Breast epithelium (tissue), 3 donors: ENCODE measurements at regions not wholly inside any gene's neighbourhood (a gene's known extent, or its start where the extent isn't known, plus 50 kb on each side); places are given as distances from the start of the nearest gene placed in this dataset.

Experiments used
- POLR2A ChIP-seq: fragments of 450-650 bp; IDR thresholded peaks from one replicate; pipeline ENCODE4 v1.6.1; 2016; ENCODE audit warnings: antibody characterized with exemption, mild to moderate bottlenecking, moderate library complexity
- POLR2AphosphoS5 ChIP-seq, 3 donors: sonication (generic); formaldehyde crosslinking; IDR thresholded peaks; one replicate each; pipeline ENCODE4 v1.6.1; 2017; ENCODE audit warnings: antibody characterized with exemption in 3 of 3
- TF ChIP-seq, protein P1 (sequence below), 3 donors: fragments of 450-650 bp; IDR thresholded peaks; one replicate each; pipeline ENCODE4 v1.5.1; 2016 to 2017; ENCODE audit warnings: antibody characterized with exemption in 3 of 3, mild to moderate bottlenecking in 3 of 3, moderate library complexity in 3 of 3

DNA sequence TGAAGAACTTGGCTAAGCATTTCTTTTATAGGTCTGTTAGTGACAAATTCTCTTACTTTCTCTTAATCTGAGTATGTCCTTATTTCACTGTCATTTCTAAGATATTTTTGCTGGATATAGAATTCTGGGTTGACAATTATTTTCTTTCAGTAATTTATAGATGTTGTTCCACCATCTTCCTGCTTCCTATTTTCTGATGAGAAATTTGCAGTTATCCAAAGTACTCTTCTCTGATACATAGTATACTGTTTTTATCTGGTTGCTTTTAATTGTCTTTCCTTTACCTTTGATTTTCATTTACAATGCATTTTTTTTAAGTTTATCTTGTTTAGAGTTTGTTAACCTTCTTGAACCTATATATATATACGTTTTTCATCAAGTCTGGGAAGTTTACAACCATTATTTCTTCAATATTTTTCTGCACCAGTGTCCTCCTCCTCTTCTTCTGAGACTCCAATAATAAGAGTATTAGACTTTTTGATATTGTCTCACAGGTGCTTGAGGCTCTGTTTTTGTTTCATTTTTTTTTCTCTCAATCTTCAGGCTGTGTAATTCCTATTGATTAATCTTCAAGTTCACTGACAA is 101.6 kb upstream of the INSIG1 start:
- no peak for TF ChIP-seq POLR2A
- TF ChIP-seq, protein P1, sequence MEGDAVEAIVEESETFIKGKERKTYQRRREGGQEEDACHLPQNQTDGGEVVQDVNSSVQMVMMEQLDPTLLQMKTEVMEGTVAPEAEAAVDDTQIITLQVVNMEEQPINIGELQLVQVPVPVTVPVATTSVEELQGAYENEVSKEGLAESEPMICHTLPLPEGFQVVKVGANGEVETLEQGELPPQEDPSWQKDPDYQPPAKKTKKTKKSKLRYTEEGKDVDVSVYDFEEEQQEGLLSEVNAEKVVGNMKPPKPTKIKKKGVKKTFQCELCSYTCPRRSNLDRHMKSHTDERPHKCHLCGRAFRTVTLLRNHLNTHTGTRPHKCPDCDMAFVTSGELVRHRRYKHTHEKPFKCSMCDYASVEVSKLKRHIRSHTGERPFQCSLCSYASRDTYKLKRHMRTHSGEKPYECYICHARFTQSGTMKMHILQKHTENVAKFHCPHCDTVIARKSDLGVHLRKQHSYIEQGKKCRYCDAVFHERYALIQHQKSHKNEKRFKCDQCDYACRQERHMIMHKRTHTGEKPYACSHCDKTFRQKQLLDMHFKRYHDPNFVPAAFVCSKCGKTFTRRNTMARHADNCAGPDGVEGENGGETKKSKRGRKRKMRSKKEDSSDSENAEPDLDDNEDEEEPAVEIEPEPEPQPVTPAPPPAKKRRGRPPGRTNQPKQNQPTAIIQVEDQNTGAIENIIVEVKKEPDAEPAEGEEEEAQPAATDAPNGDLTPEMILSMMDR (IDR thresholded peaks at IDR 0.05) = no peak
- TF ChIP-seq POLR2AphosphoS5 (IDR thresholded peaks at IDR 0.05) = no peak
